Superior temporal gyrus (tissue), 1 donor: ENCODE measurements at regions not wholly inside any gene's neighbourhood (a gene's known extent, or its start where the extent isn't known, plus 50 kb on each side); places are given as distances from the start of the nearest gene placed in this dataset.

Experiments
- DNase-seq: peaks from one replicate; pipeline ENCODE4 v3.0.0-alpha.2; 2016; ENCODE audit errors: extremely low spot score

DNA sequence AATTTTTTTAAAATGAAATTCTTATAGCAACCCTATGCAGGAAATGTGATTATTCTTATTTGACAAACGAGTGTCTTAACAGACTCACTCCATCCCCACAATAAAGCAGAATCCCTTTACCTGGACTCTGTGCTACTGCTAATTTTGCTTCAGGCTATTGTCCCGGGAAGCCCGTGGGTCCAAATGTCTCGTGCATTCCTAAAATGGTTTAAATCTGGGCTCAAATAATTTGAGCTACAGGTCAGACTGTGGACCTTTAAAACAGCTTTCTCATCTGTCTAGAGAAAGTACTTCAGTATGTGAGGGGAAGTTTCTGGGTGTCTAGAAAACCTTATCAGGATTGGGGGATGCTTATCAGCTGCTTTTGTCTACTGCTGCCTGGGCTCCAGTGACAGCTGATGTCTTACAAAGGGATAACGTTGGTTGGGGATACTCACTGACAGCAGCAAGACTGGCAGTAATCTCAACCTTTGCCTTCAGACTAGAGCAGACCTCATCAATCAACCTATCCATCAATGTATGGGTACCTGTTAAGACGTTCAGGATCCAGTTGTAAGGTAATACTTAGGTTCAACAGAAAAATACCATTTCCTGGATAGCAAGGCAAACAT, 197.9 kb upstream of the CDH11 start:
- DNase-seq, result no peak

DNA sequence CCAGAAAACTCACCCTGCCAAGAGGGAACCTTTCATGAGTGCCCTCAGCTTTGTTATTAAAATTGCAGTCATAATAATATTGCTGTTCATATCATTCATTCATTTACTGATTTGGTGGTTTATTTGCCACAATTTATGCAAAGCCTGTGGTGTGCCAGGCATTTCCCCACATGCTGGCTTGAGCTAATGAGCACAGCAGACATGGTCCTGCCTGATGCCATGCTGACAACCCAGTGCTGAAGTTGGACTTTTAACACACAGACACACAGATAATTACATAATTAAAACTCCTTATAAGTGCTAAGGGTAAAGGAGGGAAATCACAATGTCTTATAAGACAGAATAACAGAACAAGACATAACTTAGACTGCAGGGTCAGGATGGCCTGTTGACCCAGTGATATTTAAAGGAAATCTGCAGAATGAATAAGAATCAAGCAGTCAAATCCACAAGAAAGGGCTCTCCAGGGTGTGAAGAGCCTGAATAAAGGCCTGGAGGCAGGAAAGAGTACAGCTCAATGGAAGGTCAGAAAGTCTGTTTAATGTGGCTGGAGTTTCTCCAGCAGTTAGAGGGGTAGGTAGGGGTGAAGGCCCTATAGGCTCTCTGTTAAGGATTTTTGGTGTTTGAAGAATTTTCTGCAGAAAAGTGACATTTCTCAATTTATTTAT, 196.9 kb upstream of the CDH11 start:
- no peak for DNase-seq

DNA sequence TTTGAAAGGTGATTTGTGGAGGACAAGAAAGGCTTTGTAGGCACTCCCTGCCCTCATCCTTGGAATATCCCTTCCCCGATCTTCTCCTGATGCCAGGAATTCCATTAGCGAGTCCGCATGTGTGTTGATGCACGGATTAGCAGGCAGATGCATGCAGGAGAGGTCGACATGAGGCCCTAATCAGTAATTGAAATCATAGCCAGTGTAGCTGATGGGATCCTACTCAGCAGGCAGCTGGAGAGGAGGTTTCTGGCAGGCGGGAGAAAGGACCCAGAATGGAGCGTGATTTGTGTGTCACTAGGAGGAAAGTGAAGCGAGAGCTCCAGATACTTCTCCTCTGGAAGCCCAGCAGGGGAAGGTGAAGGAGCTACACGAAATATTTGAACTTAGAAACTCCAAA, 196.3 kb upstream of the CDH11 start:
- no peak for DNase-seq

DNA sequence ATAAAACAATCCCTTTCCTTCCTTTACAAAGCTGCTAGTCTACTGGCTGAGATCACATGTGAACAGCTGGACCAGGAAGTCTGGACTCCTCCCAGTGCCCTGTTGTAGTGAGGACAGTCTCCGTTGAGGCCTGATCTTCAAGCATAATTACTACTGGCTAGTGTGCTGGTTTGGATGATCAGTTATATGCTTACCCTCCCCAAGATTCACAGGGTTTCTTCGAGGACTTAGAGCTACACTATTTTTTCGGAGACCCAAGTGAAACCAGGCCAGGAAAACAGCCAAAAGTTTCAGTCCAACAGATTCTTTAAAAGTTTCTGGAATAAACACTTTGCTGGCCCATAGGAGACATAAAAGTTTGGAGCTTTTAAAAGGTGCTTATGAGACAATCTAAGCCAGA, 194.9 kb upstream of the CDH11 start:
- no peak for DNase-seq

DNA sequence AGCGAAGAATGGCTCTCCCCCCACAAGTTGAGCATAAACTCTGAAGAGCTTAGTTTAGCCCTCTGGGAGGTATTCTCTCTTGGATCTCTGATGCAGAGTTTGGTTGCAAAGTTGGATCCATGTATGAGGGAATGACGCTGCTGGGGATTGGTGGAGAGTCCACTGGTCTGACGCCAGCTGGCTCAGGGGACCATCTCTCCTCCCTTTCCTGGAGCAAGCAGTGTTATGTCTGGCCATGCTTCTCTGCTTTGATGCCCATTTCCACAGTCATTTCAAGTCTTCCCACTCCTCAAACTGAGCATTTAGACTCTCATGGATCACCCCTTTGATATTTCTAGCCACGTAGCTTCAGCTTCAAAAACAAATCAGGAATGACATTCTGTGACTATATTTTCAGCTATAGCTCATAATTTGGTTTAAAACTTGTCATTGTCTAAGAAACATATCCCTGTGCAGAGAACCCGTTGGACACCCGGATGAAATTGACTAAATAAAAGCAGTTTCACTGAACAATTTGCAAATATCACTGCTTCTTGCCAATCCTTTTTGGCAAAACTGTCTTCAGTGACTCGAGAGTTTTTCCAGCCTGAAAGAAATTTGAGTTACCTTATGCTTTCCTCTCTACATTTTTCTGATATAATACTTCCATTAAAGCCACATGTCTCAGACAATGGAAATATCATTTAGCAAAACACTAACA, 193.4 kb upstream of the CDH11 start:
- DNase-seq, result no peak

DNA sequence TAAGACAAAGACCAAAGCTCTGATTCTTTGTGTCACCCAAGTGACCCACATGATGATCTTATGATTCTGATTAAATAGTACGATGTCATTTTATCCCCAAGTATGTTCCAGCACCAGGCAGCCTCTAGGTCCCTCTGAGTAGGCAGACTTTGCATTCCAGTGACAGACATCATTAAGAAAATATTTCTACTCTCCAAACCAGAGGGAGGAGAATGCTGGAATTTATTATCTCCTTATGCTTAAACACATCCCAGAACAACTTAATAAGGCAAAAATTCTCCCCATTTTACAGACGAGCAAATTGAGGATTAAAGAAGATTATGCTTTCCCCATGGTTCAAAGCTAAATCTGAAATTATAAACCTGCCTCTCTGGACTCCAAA, 192.8 kb upstream of the CDH11 start:
- no peak for DNase-seq

DNA sequence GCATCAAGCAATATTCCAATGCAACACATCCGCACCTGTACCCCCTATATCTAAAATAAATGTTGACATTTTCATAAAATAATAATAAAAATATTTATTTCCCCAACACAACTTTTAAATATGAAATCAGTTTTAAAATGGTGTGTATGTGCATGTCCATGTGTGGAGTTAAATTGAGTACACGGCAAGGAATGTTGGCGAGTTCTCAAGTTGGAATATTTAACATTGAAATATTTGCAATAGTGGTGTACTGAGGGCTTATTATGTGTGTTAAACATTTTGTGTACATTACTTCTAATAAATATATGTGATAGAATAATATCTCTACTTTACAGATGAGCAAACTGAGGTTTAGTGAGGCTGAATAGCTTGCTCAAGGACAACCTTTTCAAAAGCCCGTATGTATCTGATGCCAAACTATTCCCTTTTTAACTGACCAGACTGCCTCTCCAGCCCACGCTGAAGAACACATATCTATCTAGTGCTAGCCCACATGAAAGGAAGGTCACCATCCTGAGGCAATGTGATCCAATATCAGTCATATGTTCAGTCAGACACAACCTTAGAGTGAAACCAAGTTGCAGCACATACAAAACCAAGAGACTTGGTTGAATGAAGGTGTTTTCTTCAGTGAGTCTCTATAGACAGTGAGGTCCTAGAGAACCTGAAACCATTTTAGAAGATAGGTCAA, 192.2 kb upstream of the CDH11 start:
- no peak for DNase-seq

DNA sequence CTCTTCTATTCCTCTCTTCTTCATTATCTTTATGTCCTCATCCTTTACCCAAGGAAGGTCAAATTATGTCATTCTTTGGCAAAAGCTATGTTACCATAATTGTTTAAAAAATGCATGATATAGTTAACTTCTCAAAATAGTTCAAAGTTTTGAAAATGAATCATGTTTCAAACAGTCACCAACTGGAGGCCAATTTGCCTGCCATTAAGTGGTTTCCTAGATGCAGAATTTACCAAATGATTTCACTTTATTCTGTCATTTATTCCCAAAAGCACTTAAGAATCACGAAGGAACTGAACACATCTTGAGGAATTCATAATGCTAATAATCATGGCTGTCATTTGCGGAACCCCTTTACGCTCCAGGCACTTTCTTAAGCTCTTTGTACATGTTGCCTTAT, 190.9 kb upstream of the CDH11 start:
- DNase-seq, result no peak

DNA sequence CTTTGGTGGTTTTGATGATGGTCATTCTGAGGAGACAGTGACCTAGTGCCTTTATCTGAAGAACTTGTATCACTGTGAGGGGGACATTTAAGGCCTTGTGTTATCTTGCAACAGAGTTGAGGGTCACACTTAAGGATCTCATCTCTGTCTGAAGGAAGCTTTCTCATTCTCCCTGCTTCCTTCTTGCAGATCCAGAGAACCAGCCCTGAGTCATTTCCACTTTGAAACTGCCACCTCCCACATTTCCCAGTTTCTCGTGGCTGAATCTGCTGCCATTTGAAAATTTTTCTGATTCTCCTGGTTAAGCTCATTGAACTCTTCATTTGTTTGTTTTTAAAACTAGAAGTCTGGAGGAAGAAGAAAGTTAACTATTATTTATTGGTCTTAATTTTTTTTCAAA, 190.2 kb upstream of the CDH11 start:
- DNase-seq, result no peak

DNA sequence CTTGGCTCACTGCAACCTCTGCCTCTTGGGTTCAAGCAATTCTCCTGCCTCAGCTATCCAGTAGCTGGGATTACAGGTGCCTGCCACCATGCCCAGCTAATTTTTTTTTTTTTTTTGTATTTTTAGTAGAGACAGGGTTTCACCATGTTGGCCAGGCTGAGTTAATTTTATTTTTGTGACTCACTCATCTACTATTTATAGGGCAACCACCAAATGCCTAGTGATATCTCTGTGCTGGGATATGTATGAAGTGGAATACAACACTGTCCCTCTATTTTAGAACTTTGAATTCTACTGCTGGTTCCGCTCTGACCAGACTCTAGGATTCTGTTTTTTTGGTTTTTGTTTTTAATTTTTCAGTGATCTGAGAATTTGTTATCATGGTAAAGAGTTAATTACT, 188.6 kb upstream of the CDH11 start:
- DNase-seq, result peak; percentile 28

DNA sequence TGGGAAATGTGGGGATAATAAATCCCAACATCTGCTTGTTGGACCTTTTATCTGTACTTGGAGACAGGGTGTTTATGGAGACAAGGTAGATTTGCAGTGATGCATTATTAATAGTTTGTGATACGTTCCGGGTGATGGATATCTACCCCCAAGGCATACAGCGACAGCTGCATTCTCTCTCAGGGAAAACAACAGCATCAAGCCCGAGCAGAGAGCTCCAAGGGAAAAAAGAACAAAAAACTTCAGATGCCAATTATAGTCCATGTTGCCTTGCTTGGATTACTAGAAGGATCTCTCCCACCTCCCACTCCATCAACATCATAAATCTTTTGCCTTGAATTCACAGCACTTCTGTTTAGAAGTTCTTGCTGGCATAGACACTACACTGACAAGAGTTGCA, 187.5 kb upstream of the CDH11 start:
- DNase-seq, result peak; percentile 40

DNA sequence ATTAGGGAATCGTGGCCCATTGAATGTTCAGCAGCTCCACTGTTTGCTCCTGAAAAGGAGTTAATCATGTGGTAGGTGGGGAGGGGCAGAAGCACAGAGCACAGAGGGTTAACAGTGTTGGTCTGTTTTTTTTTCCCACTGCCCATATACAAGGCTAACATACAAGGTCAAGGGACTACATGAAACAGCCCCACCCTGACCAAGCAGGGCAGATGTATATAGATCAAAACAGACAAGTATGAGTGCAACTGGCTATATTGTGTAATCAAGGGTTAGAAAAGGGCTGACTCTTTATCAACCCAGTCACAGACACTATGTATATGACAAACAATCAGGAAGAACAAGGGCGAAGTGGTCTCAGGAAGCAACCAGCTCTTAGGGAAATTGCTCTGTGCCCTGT, 186.6 kb upstream of the CDH11 start:
- DNase-seq, result no peak

DNA sequence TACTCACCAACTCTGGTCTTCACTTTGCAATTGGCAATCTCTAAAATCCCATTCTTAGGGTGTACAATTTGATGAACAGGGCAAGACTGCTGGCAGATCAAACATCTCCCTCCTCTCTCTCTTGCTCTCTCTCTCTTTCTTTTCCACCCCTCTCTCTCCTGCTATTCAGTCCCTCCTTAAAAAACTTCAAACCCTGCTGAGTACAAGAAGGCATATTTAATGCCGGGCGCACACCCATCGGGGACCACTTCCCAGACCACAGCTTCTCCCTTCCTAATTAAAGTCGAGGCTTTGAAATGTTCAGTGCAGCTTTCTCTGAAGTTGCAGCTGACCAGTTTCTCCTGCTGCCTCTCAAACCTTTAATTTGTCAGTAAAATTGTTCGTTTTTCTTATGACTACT, 185.4 kb upstream of the CDH11 start:
- no peak for DNase-seq

DNA sequence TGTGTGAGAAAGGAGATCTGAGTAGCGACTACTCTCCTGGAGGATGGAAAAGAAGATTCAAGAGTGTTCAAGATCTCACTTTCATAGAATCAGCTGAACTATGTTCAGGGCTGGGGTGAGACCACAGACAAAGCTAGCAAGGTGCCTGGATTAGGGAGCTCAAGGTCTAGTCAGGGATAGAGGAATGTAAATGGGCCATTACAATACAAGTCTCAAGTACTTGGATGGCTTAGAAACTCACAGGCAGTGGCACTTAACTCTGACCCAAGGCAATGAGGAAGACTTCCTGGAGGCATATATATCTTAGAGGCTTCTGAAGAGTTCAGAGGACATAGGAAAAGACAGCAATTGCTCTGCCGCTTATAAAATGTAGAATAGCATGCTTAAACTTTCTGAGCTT, 184.9 kb upstream of the CDH11 start:
- DNase-seq, result no peak

DNA sequence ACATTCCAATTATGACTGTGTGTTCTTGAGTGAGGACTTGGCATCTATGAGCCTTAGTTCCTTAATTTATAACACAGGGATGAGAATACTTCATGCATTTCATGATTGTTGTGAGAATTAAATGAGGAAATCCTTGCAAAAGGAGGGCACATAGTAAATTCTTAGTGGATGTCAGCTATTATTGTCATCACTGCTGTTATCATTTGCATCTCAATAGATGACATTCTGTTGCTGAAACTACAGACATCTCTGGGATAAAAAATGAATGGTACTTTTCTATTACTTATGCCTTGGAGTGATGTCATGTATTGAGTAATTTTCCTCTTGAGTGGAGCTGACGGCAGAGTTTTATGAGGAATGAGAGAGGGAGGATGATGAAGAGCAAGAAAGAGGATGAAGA, 184.4 kb upstream of the CDH11 start:
- no peak for DNase-seq

DNA sequence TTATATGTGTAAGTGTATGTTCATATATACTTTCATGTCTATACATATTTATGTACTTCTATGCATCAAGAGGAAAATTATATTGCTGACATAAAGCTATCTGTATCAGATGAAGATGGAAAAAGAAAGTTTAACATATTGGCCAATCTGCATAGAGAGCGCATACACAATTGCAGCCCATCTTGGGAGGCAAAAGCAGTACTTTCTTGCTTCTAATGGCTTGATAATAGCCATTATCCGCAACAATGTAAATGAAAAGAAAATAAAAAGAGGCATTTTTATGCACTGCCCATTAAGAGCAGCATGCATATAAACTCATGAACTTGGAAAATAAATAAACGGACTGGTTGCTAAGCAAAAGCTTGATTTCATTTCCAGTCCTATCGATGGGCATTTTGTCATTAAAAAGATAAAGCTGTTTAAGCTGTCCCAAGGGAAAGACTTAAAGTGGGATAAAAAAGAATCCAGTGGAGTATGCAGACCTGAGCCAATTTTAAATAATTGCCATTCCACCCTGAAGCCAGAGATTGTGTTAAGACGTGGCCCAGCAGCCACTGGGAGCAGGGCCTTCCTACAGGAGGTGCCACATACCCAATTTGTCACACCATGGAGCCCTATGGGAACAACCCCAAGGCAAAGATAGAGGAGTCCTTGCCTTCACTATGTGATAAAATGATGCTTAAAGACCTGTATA, 183.6 kb upstream of the CDH11 start:
- DNase-seq, result no peak

DNA sequence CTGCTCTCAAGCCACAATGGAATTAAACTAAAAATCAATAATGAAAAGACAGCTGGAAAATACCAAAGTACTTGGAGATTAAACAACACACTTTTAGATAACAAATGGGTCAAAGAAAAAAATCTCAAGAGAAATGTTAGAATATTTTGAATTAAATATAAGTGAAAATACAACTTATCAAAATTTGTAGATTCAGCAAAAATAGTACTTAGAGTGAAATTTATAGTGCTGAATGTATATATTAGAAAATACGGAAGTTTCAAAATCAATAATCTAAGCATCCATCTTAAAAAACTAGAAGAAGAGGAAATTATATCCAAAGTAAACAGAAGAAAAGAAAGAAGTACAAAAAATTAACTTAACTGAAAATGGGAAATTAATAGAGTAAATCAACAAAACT, 179.2 kb upstream of the CDH11 start:
- DNase-seq, result no peak

DNA sequence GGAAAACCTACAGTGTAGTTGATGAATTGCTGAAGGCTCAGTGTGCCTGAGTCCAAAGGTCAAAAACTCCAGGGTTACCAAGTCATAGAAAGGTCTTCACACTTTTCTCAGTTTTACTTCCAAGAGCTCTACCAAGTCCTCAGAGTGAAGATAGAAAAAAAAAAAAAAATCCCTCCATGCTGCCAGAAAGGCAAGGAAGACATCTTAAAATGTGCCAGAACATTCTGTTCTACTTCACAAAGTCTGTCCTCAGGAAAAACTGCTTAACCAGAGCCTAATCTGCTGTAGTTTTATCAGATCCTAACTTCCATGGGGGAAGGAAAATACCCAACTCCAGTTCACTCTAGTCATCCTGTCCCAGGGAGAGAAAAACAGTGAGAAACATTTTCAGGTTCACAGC, 175.6 kb upstream of the CDH11 start:
- no peak for DNase-seq

DNA sequence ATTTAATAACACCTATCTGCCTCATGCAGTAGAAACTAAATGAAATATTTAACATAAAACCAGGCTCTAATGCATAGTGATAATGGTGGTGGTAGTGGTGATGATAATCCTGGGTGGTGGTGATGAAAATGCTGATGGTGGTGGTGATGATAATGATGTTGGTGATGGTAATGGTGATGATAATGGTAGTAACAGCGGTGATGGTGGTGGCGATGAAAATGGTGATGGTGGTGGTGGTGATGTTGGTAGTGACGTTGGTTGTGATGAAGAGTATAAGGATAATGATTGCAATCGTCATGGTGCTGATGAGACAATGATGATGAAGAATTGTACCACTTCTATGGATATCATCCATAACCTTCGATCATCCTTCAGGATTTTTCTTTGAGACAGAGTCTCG, 173.7 kb upstream of the CDH11 start:
- no peak for DNase-seq

DNA sequence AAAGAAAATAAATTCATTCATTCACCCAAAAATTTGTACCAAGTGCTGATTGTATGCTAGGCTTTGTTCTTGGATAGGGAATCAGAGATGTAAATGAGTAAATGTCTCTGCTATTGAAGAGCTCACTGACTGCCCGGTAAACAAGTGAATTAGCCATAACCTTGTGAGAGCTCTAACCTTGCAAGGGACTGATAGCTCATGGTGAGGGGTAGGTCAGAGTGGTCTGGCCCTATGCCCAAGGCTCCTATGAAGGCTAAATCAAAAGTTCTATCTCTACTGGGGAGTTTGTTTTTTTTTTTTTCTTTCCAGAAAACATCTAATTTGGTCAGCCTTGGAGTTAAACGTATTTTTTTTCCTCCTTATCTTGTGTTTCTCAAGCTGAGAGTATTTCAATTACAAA, 172.8 kb upstream of the CDH11 start:
- no peak for DNase-seq

DNA sequence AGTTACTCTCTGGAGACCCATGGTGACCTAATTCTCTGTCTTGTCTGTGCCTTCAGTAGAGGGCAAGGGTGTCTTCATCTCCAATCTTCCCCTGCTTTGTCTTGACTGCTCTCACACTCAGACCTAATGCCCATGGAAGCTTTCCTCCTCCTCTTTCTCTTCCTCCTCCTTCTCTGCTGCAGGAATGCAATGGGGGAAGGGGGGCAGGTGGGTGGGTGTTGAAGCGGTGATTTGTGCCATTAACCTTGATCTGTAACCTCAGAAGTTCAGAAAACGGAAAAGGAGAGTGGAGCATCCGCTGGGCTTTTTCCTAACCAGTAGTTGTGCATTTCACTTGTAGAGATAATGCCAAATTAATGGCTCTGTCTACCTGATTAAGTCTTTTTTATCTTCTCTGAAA, 172.3 kb upstream of the CDH11 start:
- DNase-seq, result no peak

DNA sequence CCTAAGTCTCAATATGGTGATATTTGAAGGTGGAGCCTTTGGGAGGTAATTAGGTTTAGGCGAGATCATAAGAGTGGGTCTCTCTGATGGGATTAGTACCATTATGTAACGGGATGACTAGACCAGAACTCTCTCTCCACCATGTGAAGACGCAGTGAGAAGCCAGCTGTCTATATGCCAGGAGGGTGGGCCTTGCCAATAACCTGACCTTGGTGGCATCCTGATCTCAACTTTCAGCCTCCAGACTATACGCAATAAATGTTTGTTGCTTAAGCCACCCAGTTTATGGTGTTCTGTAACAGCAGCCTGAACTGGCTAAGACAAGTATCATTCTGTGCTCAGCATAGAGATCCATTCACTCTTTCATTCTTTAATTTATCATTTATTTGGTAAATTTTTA, 167.2 kb upstream of the CDH11 start:
- DNase-seq, result no peak
